B cell (primary cell): ENCODE measurements at regions not wholly inside any gene's neighbourhood (a gene's known extent, or its start where the extent isn't known, plus 50 kb on each side); places are given as distances from the start of the nearest gene placed in this dataset.

Experiments used
- ATAC-seq: fragments of 200-7000 bp; cut with Tn5 transposase; one replicate; pipeline ENCODE4 v1.10.0; 2021; ENCODE audit warnings: low read depth, mild to moderate bottlenecking, moderate number of reproducible peaks, moderate library complexity
- CTCF ChIA-PET: fragments of 350-600 bp; sonication (Branson Sonifier 250); formaldehyde crosslinking; loops from one replicate; lab custom pipeline; 2021; ENCODE audit warnings: antibody characterized with exemption, inconsistent platforms; lab: Charles Lee
- POLR2A ChIA-PET: fragments of 350-600 bp; sonication (Branson Sonifier 250); formaldehyde crosslinking; loops from one replicate; lab custom pipeline; 2021; ENCODE audit warnings: antibody characterized with exemption; lab: Charles Lee
- DNase-seq: peaks from one replicate; pipeline ENCODE4 v3.0.0; 2013
- H2AFZ ChIP-seq: 2 replicates; pipeline ENCODE4 v1.6.1; 2012; ENCODE audit warnings: mild to moderate bottlenecking, low read depth, low read length; ENCODE audit not compliant: insufficient read depth, poor library complexity, severe bottlenecking
- H3K27ac ChIP-seq, 2 donors: 1 replicate in 1 of 2; 2 replicates in 1 of 2; pipeline ENCODE4 v1.5.1; 2012 to 2013; ENCODE audit warnings: low read length in 2 of 2, mild to moderate bottlenecking in 2 of 2, moderate library complexity in 1 of 2
- H3K27me3 ChIP-seq, 4 experiments: fragments of 200-600 bp in 1 of 4; sonication (generic) in 1 of 4; replicated peaks in 1 of 4; 1 replicate in 2 of 4; 2 replicates in 2 of 4; pipeline versions ENCODE4 v1.6.1 to v1.7.0; 2013 to 2016; ENCODE audit warnings: low read length in 3 of 4, mild to moderate bottlenecking in 2 of 4, mixed read lengths in 1 of 4, moderate library complexity in 1 of 4; ENCODE audit not compliant: insufficient read depth in 4 of 4, control insufficient read depth in 3 of 4; ENCODE audit errors: control extremely low read depth in 1 of 4
- H3K36me3 ChIP-seq, 2 experiments: replicated peaks in 1 of 2; 1 replicate in 1 of 2; 2 replicates in 1 of 2; pipeline versions ENCODE4 v1.6.1 to v1.7.1; 2013; ENCODE audit warnings: low read length in 1 of 2; ENCODE audit not compliant: insufficient read depth in 2 of 2, control insufficient read depth in 1 of 2; ENCODE audit errors: control extremely low read depth in 1 of 2, extremely low read depth in 1 of 2
- H3K4me1 ChIP-seq, 2 donors: fragments of 200-600 bp in 1 of 2; sonication (generic) in 1 of 2; 1 replicate in 1 of 2; 2 replicates in 1 of 2; pipeline versions ENCODE4 v1.5.1 to v1.6.1; 2013 to 2017; ENCODE audit warnings: low read length in 2 of 2; ENCODE audit not compliant: control insufficient read depth in 2 of 2, insufficient read depth in 2 of 2
- H3K4me2 ChIP-seq: replicated peaks from 2 replicates; pipeline ENCODE3; 2012; ENCODE audit warnings: mild to moderate bottlenecking, low read depth, low read length; ENCODE audit not compliant: poor library complexity, severe bottlenecking
- H3K4me3 ChIP-seq, 5 experiments: fragments of 200-600 bp in 1 of 5; sonication (generic) in 1 of 5; 1 replicate in 3 of 5; 2 replicates in 2 of 5; pipeline versions ENCODE4 v1.5.1 to v1.7.0; 2011 to 2016; ENCODE audit warnings: low read length in 4 of 5, mild to moderate bottlenecking in 4 of 5, low read depth in 2 of 5, control low read depth in 1 of 5, moderate library complexity in 1 of 5; ENCODE audit not compliant: insufficient read depth in 1 of 5; ENCODE audit errors: control extremely low read depth in 1 of 5, extremely low read depth in 1 of 5
- H3K79me2 ChIP-seq: fragments of 200-600 bp; sonication (generic); one replicate; pipeline ENCODE4 v1.6.0; 2016; ENCODE audit warnings: low read length; ENCODE audit not compliant: control insufficient read depth, insufficient read depth
- H3K9ac ChIP-seq: fragments of 200-600 bp; sonication (generic); 2 replicates; pipeline ENCODE4 v1.6.1; 2017; ENCODE audit warnings: mild to moderate bottlenecking, low read length, moderate library complexity
- H3K9me3 ChIP-seq, 3 donors: one replicate each; pipeline versions ENCODE4 v1.6.1 to v1.7.1; 2013; ENCODE audit warnings: low read length in 2 of 3; ENCODE audit not compliant: control insufficient read depth in 2 of 3, insufficient read depth in 1 of 3; ENCODE audit errors: control extremely low read depth in 1 of 3
- H4K20me1 ChIP-seq: 2 replicates; pipeline ENCODE4 v1.6.0; 2012; ENCODE audit warnings: mild to moderate bottlenecking, low read length; ENCODE audit not compliant: insufficient read depth, control insufficient read depth, poor library complexity, severe bottlenecking
- H3K27ac Mint-ChIP-seq: one replicate; pipeline ENCODE4 v1.8.0; 2021; ENCODE audit warnings: mixed read lengths
- H3K27me3 Mint-ChIP-seq: one replicate; pipeline ENCODE4 v1.8.0; 2021; ENCODE audit warnings: mixed read lengths
- H3K4me1 Mint-ChIP-seq: one replicate; pipeline ENCODE4 v1.8.0; 2021; ENCODE audit warnings: mixed read lengths
- H3K4me3 Mint-ChIP-seq: one replicate; pipeline ENCODE4 v1.8.0; 2021; ENCODE audit warnings: mixed read lengths
- H3K9me3 Mint-ChIP-seq: one replicate; pipeline ENCODE4 v1.8.0; 2022; ENCODE audit warnings: mixed read lengths; ENCODE audit not compliant: insufficient read depth
- CTCF ChIP-seq: fragments of 200-600 bp; IDR thresholded peaks from one replicate; pipeline ENCODE4 v1.8.0; 2022; ENCODE audit warnings: antibody characterized with exemption, mild to moderate bottlenecking
- EZH2 ChIP-seq: IDR thresholded peaks from 2 replicates; pipeline ENCODE4 v1.6.1; 2012; ENCODE audit warnings: borderline replicate concordance, low read depth, mild to moderate bottlenecking, moderate library complexity, low read length; ENCODE audit not compliant: insufficient read depth, poor library complexity, severe bottlenecking
- WGBS: methylation state at CpG from one replicate; pipeline ENCODE4 v1.1.5; 2013; ENCODE audit warnings: missing lambda C conversion rate; ENCODE audit not compliant: insufficient coverage; 5-methylcytosine and 5-hydroxymethylcytosine counted together
- intact Hi-C: fragments of 100-400 bp; cut with micrococcal nuclease; formaldehyde crosslinking; loops from one replicate; pipeline ENCODE4 v1.10.0; 2022

- Histone ChIP-seq H3K36me3 (no peaks in the 10 kb centered on the region), H3K9me3 (no peaks in the 10 kb centered on the region), H3K27me3 (no peaks in the 10 kb centered on the region), H3K4me2 (no peak overlapping the region), H3K9ac (no peak overlapping the region), H2AFZ (no peak overlapping the region), H3K4me1 (no peaks in the 10 kb centered on the region), H3K27ac (no peak overlapping the region), H3K4me3 (no peak overlapping the region), H4K20me1 (no peaks in the 10 kb centered on the region), H3K79me2 (no peaks in the 10 kb centered on the region)
- intact Hi-C loops: no loop called here
- ChIA-PET POLR2A (interaction anchor here (0.6 kb wide), 1 partner anchor 22 kb away, joined by 7 read pairs; no protein-coding TSS in a partner anchor), CTCF (interaction anchor here (1.8 kb wide), 1 partner anchor 11 kb away, joined by 5 read pairs; no protein-coding TSS in a partner anchor)
- 88% methylated on average over 4 of the region's 4 CpGs for WGBS
- Mint-ChIP-seq H3K27me3 (no peaks in the 10 kb centered on the region), H3K9me3 (no peaks in the 10 kb centered on the region), H3K4me3 (no peak overlapping the region), H3K27ac (no peak overlapping the region), H3K4me1 (no peaks in the 10 kb centered on the region)
- no peak for ATAC-seq
- TF ChIP-seq EZH2: no peak
- no peak for TF ChIP-seq CTCF
- no peak for DNase-seq
These were observed 64.2 kb upstream of the LCTL start for GRCh38 chr15:66629817-66630576.

DNA sequence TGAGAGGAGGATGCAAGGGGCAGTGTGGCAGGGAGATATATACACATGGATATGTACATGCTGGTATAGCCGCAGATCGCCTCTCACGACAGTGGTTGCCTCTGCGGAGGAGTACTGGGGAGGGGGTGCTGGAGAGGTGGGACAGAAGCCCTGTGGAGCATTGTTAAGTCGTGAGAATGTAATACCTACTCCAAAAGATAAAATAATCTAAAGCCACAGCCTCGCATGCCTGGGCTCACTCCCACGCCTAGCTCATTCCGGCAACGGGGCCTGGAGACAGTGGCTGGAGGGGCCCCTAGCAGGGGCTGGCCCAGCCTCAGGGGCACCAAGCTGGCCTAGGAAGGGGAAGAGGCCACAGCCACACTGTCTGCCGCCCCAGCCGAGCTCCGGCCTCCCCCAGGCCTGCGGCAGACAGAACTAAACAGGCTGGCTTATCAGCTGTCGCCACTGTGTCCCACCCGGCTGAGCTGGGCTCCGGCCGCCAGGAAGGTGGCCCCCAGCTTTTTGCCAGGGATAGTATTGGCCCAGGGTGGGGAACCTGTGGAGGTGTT, 65.1 kb upstream of the LCTL start:
- no peaks in the 10 kb centered on the region for H4K20me1 ChIP-seq
- no peak overlapping the region for H3K4me3 Mint-ChIP-seq
- ATAC-seq: no peak
- H3K4me1 ChIP-seq: no peaks in the 10 kb centered on the region
- no peak overlapping the region for H2AFZ ChIP-seq
- POLR2A ChIA-PET: no interaction called here
- H3K4me3 ChIP-seq: no peak overlapping the region
- 75% methylated on average over 13 of the region's 17 CpGs for WGBS
- DNase-seq: no peak
- H3K27ac Mint-ChIP-seq: no peak overlapping the region
- intact Hi-C loops: no loop called here
- H3K9me3 ChIP-seq: no peaks in the 10 kb centered on the region
- TF ChIP-seq CTCF (no peak), EZH2 (no peak)
- CTCF ChIA-PET: no interaction called here
- no peaks in the 10 kb centered on the region for H3K27me3 ChIP-seq
- no peaks in the 10 kb centered on the region for H3K79me2 ChIP-seq
- no peak overlapping the region for H3K9ac ChIP-seq
- no peak overlapping the region for H3K4me2 ChIP-seq
- H3K27ac ChIP-seq: no peak overlapping the region
- H3K27me3 Mint-ChIP-seq: no peaks in the 10 kb centered on the region
- no peaks in the 10 kb centered on the region for H3K36me3 ChIP-seq
- H3K4me1 Mint-ChIP-seq: no peaks in the 10 kb centered on the region
- H3K9me3 Mint-ChIP-seq: no peaks in the 10 kb centered on the region
